Progenitor cell of endocrine pancreas (in vitro differentiated cells): ENCODE measurements at regions not wholly inside any gene's neighbourhood (a gene's known extent, or its start where the extent isn't known, plus 50 kb on each side); places are given as distances from the start of the nearest gene placed in this dataset.

Source experiments
- DNase-seq: peaks from one replicate; pipeline ENCODE4 v3.0.0; 2021; ENCODE audit warnings: low spot score; ENCODE audit not compliant: unreplicated experiment
- H3K27ac Mint-ChIP-seq: 2 replicates; pipeline ENCODE4 v1.8.0; 2021; ENCODE audit warnings: mild to moderate bottlenecking, moderate library complexity, mixed read lengths
- H3K27me3 Mint-ChIP-seq: 2 replicates; pipeline ENCODE4 v1.8.0; 2021; ENCODE audit warnings: mixed read lengths
- H3K36me3 Mint-ChIP-seq: 2 replicates; pipeline ENCODE4 v1.8.0; 2022; ENCODE audit warnings: mixed read lengths; ENCODE audit not compliant: insufficient read depth
- H3K4me1 Mint-ChIP-seq: 2 replicates; pipeline ENCODE4 v1.8.0; 2021; ENCODE audit warnings: low read depth, mixed read lengths
- H3K4me3 Mint-ChIP-seq: 2 replicates; pipeline ENCODE4 v1.8.0; 2021; ENCODE audit warnings: low read depth, mild to moderate bottlenecking, moderate library complexity, mixed read lengths
- H3K9me3 Mint-ChIP-seq: 2 replicates; pipeline ENCODE4 v1.8.0; 2021; ENCODE audit warnings: low read depth, mixed read lengths
- TF ChIP-seq, protein P1 (sequence below): fragments of 200-600 bp; sonication (generic); IDR thresholded peaks from one replicate; pipeline ENCODE4 v1.5.0; 2021; ENCODE audit warnings: antibody characterized with exemption, mild to moderate bottlenecking; ENCODE audit not compliant: unreplicated experiment

DNA sequence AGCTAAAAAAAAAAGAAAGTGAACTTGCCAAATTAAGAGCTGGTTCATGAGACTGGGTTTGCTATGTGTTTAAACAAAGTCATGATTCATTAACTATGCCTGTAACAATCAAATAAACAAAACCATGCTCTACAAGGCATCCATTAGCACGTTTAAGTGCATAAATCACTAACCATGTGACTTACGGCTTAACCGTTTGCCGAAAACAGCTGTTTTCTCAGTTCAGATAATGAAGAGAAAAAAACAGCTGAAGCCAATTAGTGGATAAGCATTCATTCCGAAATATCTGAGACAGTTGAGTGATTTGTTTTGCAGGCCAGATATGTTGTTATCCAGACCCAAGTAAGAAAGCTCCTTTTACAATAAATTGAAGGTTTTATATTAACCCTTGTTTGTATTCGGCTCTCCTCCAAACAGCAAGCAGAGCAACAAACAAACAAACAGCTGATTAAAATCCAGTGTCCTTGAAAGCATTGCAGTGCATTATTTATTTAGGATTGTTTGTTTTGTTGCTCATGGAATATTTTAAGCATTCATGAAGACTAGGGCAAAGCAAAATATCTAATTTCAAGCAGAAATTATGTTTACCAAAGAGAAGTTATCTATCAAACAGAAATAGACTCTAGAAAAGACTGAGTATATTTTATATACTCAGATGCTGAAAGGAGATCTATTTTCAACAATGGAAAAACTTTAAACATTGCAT lies 343.5 kb downstream of the RFPL4B start:
- TF ChIP-seq, protein P1, sequence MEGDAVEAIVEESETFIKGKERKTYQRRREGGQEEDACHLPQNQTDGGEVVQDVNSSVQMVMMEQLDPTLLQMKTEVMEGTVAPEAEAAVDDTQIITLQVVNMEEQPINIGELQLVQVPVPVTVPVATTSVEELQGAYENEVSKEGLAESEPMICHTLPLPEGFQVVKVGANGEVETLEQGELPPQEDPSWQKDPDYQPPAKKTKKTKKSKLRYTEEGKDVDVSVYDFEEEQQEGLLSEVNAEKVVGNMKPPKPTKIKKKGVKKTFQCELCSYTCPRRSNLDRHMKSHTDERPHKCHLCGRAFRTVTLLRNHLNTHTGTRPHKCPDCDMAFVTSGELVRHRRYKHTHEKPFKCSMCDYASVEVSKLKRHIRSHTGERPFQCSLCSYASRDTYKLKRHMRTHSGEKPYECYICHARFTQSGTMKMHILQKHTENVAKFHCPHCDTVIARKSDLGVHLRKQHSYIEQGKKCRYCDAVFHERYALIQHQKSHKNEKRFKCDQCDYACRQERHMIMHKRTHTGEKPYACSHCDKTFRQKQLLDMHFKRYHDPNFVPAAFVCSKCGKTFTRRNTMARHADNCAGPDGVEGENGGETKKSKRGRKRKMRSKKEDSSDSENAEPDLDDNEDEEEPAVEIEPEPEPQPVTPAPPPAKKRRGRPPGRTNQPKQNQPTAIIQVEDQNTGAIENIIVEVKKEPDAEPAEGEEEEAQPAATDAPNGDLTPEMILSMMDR, result no peak
- Mint-ChIP-seq H3K36me3 (peaks cover 5% of the 10 kb centered on the region), H3K4me1 (peaks cover 11% of the 10 kb centered on the region), H3K4me3 (peak overlapping the region; percentile 1), H3K9me3 (peaks cover 10% of the 10 kb centered on the region), H3K27me3 (no peaks in the 10 kb centered on the region), H3K27ac (peak overlapping the region; percentile 68)
- DNase-seq, result no peak

DNA sequence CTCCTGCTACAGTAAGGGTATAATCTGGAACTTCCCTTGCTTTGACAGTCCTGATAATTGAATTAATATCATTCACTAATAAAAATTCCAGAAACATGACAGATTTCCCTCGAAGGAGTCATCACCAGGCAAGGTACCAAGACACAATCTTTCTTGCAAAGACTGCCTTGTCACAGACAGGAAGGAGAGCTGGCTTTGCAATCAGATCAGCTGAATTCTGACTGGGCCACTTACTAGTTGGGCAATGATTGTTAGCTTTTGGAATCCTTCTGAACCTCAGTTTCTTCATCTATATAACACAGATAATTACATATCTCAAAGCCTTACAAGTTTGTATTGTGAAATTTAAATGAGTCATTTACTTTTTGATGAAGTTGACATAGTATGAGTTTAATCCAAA lies 344.2 kb downstream of the RFPL4B start:
- Mint-ChIP-seq H3K36me3 (peaks cover 5% of the 10 kb centered on the region), H3K27me3 (no peaks in the 10 kb centered on the region), H3K9me3 (peaks cover 10% of the 10 kb centered on the region), H3K27ac (no peak overlapping the region), H3K4me1 (peaks cover 11% of the 10 kb centered on the region), H3K4me3 (no peak overlapping the region)
- TF ChIP-seq, protein P1, result no peak
- DNase-seq, result no peak

DNA sequence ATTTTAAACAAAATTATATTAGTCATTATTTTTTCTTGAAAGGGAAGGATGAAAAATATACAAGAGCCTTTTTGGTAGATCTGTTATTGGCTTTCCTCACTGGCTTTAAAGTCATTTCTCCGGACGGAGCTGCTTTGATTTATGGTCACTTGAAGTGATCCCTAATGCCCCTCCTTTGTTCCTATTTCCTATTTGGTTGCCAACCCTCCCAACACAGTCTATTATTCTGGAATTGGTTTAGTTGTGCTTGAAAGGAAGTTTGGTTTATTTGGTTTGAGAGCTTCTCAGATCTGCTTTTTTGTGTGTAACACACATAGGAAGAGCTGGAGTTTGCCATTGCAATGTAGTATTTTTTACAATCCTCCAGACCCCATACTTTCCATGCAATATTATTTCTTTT lies 347.9 kb downstream of the RFPL4B start:
- H3K4me3 Mint-ChIP-seq, result no peak overlapping the region
- TF ChIP-seq, protein P1, result no peak
- DNase-seq, result no peak
- no peak overlapping the region for H3K27ac Mint-ChIP-seq
- H3K36me3 Mint-ChIP-seq, result no peaks in the 10 kb centered on the region
- peaks cover 5% of the 10 kb centered on the region for H3K9me3 Mint-ChIP-seq
- H3K4me1 Mint-ChIP-seq, result peaks cover 10% of the 10 kb centered on the region
- H3K27me3 Mint-ChIP-seq, result no peaks in the 10 kb centered on the region

DNA sequence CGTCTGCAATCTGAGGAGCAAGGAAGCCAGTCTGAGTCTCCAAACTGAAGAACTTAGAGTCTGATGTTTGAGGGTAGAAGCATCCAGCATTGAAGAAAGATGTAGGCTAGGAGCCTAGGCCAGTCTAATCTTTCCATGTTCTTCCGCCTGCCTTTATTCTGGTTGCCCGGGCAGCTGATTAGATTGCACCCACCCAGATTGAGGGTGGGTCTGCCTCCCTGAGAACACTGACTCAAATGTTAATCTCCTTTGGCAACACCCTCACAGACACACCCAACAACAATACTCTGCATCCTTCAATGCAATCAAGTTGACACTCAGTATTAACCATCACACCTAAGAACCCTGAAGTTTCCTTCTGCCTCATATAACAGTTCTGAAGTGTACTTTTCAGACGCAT lies 350.1 kb downstream of the RFPL4B start:
- Mint-ChIP-seq H3K9me3 (no peaks in the 10 kb centered on the region), H3K36me3 (no peaks in the 10 kb centered on the region), H3K27ac (no peak overlapping the region), H3K27me3 (no peaks in the 10 kb centered on the region), H3K4me1 (no peaks in the 10 kb centered on the region), H3K4me3 (no peak overlapping the region)
- TF ChIP-seq, protein P1, result no peak
- no peak for DNase-seq

DNA sequence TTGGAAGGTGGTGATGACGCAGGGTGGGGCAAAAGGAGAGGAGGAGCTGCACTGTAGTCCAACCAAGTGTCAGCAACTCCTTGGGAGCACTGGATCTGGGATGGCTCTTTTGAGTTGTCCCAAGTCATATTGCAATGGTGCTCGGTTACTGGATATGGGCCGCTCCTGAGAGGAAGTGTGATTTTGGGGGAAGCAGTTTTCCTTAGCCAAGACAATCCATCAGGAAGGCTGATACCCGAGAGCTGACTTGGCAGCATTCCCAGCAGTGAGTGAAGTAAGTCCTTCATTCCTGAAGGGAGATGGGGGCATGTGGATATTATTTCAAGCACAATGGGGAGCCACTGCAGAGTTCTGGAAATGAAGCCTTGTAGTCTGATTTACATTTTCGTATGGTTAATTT lies 354.1 kb downstream of the RFPL4B start:
- no peaks in the 10 kb centered on the region for H3K36me3 Mint-ChIP-seq
- H3K27me3 Mint-ChIP-seq, result no peaks in the 10 kb centered on the region
- no peak for DNase-seq
- H3K4me3 Mint-ChIP-seq, result no peak overlapping the region
- no peak overlapping the region for H3K27ac Mint-ChIP-seq
- TF ChIP-seq, protein P1, result no peak
- H3K9me3 Mint-ChIP-seq, result no peaks in the 10 kb centered on the region
- H3K4me1 Mint-ChIP-seq, result no peaks in the 10 kb centered on the region
